ENCODE measurements at regions not wholly inside any gene's neighbourhood (a gene's known extent, or its start where the extent isn't known, plus 50 kb on each side); places are given as distances from the start of the nearest gene placed in this dataset.
A peak's percentile ranks its signal among the peaks of the same experiment; 100 is the strongest.
"Not testable (repeated sequence)": the region's sequence is repeated elsewhere in the genome, so short reads cannot be mapped to it uniquely, and the experiment has no call there.

DNA sequence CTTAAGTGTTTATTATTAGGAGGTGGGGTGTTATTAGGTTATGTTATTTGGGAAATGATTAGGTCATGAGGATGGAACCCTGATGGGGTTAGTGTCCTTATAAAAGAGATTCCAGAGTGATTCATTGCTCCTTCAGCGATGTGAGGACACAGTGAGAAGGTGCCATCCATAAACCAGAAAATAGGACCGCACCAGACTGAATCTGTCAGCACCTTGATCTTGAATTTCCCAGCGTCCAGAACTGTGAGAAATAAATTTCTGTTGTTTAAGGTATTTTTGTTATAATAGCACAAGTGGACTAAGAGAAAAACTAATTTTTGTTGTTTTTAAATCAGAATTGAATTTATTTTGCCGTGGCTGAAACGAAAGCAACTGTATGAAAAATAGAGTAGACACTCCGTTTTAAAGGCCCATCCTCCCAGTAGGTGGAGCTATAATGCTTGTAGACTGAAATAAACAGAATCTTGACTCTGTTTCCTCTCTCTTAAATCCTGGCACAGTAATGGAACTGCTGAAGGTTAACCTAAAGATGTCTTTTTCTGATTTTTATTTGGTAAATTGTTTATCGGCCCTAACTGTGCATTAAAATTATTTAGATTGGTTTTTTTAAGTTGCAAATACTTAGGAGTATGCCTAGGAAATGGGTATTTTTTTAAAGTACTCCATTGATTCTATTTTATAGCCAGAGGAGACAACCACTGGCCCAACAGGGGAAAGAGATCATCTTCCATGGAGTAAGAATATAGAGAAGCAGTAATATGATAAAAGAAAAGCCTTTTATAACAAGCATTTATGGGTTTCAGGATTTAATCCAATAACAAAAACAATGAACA, 133.2 kb upstream of the ADAMTS3 start:
- WGBS, 2 donors, result 16 to 19% methylated on average over 7 of the region's 7 CpGs
- no peak for TF ChIP-seq POLR2A (IDR thresholded peaks at IDR 0.05)
- TF ChIP-seq, protein P1, sequence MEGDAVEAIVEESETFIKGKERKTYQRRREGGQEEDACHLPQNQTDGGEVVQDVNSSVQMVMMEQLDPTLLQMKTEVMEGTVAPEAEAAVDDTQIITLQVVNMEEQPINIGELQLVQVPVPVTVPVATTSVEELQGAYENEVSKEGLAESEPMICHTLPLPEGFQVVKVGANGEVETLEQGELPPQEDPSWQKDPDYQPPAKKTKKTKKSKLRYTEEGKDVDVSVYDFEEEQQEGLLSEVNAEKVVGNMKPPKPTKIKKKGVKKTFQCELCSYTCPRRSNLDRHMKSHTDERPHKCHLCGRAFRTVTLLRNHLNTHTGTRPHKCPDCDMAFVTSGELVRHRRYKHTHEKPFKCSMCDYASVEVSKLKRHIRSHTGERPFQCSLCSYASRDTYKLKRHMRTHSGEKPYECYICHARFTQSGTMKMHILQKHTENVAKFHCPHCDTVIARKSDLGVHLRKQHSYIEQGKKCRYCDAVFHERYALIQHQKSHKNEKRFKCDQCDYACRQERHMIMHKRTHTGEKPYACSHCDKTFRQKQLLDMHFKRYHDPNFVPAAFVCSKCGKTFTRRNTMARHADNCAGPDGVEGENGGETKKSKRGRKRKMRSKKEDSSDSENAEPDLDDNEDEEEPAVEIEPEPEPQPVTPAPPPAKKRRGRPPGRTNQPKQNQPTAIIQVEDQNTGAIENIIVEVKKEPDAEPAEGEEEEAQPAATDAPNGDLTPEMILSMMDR (IDR thresholded peaks at IDR 0.05), result peak in 5 of 6 experiments; percentile 31 to 59 (median 50)
- peak overlapping the region in 3 of 4 donors; percentile 36 to 58 (median 42) for H3K4me3 ChIP-seq

DNA sequence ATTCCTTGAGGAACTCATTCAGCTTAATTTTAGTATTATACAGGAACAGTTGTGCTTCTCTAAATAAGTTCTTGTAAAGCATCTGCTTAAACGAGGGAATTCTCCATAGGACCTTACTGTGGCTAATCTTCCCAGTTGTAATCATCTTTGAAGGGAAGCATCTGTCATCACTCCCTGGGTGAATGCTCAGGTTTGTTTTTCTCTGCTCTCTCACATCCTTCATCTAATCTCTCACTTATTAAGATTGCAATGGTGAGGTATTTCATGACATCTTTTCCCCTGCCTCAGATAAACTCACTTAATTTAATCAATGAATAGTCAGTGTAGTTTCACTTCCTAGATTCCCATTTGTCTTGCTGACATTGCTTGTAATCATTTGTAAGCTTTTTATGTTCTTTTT, 121.8 kb upstream of the ADAMTS3 start:
- H3K27ac ChIP-seq, result no peak overlapping the region
- H3K4me1 ChIP-seq, result no peaks in the 10 kb centered on the region
- H3K4me3 ChIP-seq, result no peak overlapping the region
- H3K27me3 ChIP-seq, result no peaks in the 10 kb centered on the region
- H3K36me3 ChIP-seq, result no peaks in the 10 kb centered on the region
- no peak for DNase-seq
- 18 to 23% methylated on average over 1 of the region's 1 CpG for WGBS, 2 donors
- intact Hi-C loops (cut with DNase I), result no loop called here
- H3K9me3 ChIP-seq, result no peaks in the 10 kb centered on the region
- no peak for TF ChIP-seq POLR2A (IDR thresholded peaks at IDR 0.05)
- TF ChIP-seq, protein P1 (IDR thresholded peaks at IDR 0.05), result no peak

More for the DNA sequence above, 133.2 kb upstream of the ADAMTS3 start:
- intact Hi-C loops (cut with DNase I), result no loop called here
- no peak for DNase-seq
- H3K36me3 ChIP-seq, result no peaks in the 10 kb centered on the region
- no peaks in the 10 kb centered on the region for H3K27me3 ChIP-seq
- no peak overlapping the region for H3K27ac ChIP-seq
- H3K4me1 ChIP-seq, result no peaks in the 10 kb centered on the region
- no peaks in the 10 kb centered on the region for H3K9me3 ChIP-seq

DNA sequence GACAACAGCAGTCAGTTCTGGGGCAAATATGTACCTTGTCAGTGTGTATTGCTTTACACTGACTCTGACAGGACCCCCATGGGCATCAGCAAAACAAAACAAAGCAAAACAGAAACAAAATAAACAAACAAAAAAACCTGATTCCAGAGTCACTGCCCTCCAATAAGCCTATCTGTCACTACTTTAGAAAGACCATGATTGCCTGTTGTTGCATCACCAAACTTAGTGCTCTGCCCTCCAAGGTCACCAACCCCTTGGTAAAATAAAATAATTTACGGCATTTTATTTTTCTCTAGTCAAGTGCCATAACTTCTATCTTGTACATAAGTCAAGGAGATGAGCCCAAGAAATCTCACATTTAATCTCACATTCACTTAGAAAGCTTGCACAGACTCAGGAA, 120.9 kb upstream of the ADAMTS3 start:
- Histone ChIP-seq H3K4me3 (no peak overlapping the region), H3K27me3 (no peaks in the 10 kb centered on the region), H3K9me3 (no peaks in the 10 kb centered on the region), H3K36me3 (no peaks in the 10 kb centered on the region), H3K4me1 (no peaks in the 10 kb centered on the region), H3K27ac (no peak overlapping the region)
- intact Hi-C loops (cut with DNase I), result no loop called here
- no peak for DNase-seq
- WGBS, 2 donors, result 90 to 94% methylated on average over 1 of the region's 1 CpG
- no peak for TF ChIP-seq POLR2A (IDR thresholded peaks at IDR 0.05)
- TF ChIP-seq, protein P1 (IDR thresholded peaks at IDR 0.05), result no peak

DNA sequence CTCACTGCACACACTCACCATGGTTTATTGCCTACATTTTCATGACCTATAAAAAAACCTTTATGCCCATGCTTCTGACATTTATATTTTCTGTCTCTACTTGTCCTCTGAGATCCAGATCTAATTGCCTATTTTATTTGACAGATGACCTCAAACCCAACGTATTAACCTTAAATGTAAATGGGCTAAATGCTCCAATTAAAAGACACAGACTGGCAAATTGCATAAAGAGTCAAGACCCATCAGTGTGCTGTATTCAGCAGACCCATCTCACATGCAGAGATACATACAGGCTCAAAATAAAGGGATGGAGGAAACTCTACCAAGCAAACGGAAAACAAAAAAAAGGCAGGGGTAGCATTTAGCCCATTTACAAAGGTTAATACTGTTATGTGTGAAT, 117.4 kb upstream of the ADAMTS3 start:
- DNase-seq; H3K27me3 ChIP-seq; H3K9me3 ChIP-seq; H3K36me3 ChIP-seq; H3K4me3 ChIP-seq; H3K4me1 ChIP-seq; intact Hi-C loops (cut with DNase I); H3K27ac ChIP-seq: not testable (repeated sequence)
- 77 to 81% methylated on average over 2 of the region's 2 CpGs for WGBS, 2 donors

DNA sequence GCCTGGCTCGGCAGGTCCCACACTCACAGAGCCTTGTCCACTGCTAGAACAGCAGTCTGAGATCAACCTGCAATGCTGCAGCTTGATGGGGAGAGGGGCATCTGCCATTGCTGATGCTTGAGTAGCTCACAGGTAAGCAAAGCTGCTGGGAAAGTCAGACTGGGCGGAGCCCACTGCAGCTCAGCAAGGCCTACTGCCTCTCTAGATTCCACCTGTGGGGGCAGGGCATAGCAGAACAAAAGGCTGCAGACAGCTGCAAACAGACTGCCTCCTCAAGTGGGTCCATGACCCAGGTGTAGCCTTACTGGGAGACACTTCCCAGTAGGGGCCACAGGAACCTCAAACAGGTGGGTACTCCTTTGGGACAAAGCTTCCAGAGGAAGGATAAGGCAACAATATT, 110.6 kb upstream of the ADAMTS3 start:
- peaks cover 0 to 7% (median 0%) of the 10 kb centered on the region in 4 donors for H3K27me3 ChIP-seq
- no peaks in the 10 kb centered on the region for H3K36me3 ChIP-seq
- H3K4me1 ChIP-seq, result no peaks in the 10 kb centered on the region
- TF ChIP-seq, protein P1 (IDR thresholded peaks at IDR 0.05), result no peak
- no peak for TF ChIP-seq POLR2A (IDR thresholded peaks at IDR 0.05)
- H3K27ac ChIP-seq, result no peak overlapping the region
- intact Hi-C loops (cut with DNase I), result no loop called here
- WGBS, 2 donors, result no CpG with 5 or more reads among the region's 2 CpGs
- no peak for DNase-seq
- H3K4me3 ChIP-seq, result no peak overlapping the region
- no peaks in the 10 kb centered on the region for H3K9me3 ChIP-seq

All from esophagus squamous epithelium (tissue), 5 donors.